ENCODE measurements at regions not wholly inside any gene's neighbourhood (a gene's known extent, or its start where the extent isn't known, plus 50 kb on each side); places are given as distances from the start of the nearest gene placed in this dataset.
"Not testable (repeated sequence)": the region's sequence is repeated elsewhere in the genome, so short reads cannot be mapped to it uniquely, and the experiment has no call there.

GRCh38 chr16:87160234-87160636 lies 157.0 kb downstream of the C16orf95 start:
- DNase-seq: no peak
- Histone ChIP-seq H2AFZ (ENCODE audit: low read depth, low read length) (no peak overlapping the region), H3K4me2 (ENCODE audit: insufficient read depth, low read length) (no peak overlapping the region)

GRCh38 chr16:87160701-87161337 lies 156.4 kb downstream of the C16orf95 start:
- no peak overlapping the region for H3K4me2 ChIP-seq (ENCODE audit: insufficient read depth, low read length)
- no peak for ATAC-seq (ENCODE audit: insufficient read depth, low read depth)

More at GRCh38 chr16:87160234-87160636, 157.0 kb downstream of the C16orf95 start:
- ATAC-seq (ENCODE audit: insufficient read depth, low read depth): no peak
- no peaks in the 10 kb centered on the region for H3K79me2 ChIP-seq (ENCODE audit: insufficient read depth, low read length)
- no peaks in the 10 kb centered on the region for H4K20me1 ChIP-seq (ENCODE audit: insufficient read depth, low read length)
- no peaks in the 10 kb centered on the region for H3K27me3 ChIP-seq (ENCODE audit: insufficient read depth, low read length, poor library complexity)
- H3K27ac ChIP-seq (ENCODE audit: low read length): no peak overlapping the region
- H3K9me3 ChIP-seq (ENCODE audit: insufficient read depth, low read length, severe bottlenecking): no peaks in the 10 kb centered on the region
- H3K36me3 ChIP-seq (ENCODE audit: insufficient read depth, low read length): no peaks in the 10 kb centered on the region
- no peaks in the 10 kb centered on the region for H3K4me1 ChIP-seq (ENCODE audit: insufficient read depth, low read length)
- no peak overlapping the region for H3K9ac ChIP-seq (ENCODE audit: low read depth, low read length)
- TF ChIP-seq EZH2 (IDR thresholded peaks at IDR 0.05; ENCODE audit: borderline replicate concordance, low read depth, low read length, severe bottlenecking) (no peak), CTCF (IDR thresholded peaks at IDR 0.05; ENCODE audit: borderline replicate concordance, extremely low read depth, low read length, poor library complexity, severe bottlenecking) (no peak)
- no peak overlapping the region for H3K4me3 ChIP-seq (ENCODE audit: low read depth in 1 of 2, low read length in 2 of 2)

GRCh38 chr16:87161410-87161809 lies 155.8 kb downstream of the C16orf95 start:
- H4K20me1 ChIP-seq (ENCODE audit: insufficient read depth, low read length); H3K4me1 ChIP-seq (ENCODE audit: insufficient read depth, low read length); H3K36me3 ChIP-seq (ENCODE audit: insufficient read depth, low read length); H3K27me3 ChIP-seq (ENCODE audit: insufficient read depth, low read length, poor library complexity); ATAC-seq (ENCODE audit: insufficient read depth, low read depth); H3K79me2 ChIP-seq (ENCODE audit: insufficient read depth, low read length); H3K4me3 ChIP-seq (ENCODE audit: low read depth in 1 of 2, low read length in 2 of 2); H3K9ac ChIP-seq (ENCODE audit: low read depth, low read length); H3K9me3 ChIP-seq (ENCODE audit: insufficient read depth, low read length, severe bottlenecking); H2AFZ ChIP-seq (ENCODE audit: low read depth, low read length); DNase-seq; H3K27ac ChIP-seq (ENCODE audit: low read length); H3K4me2 ChIP-seq (ENCODE audit: insufficient read depth, low read length): not testable (repeated sequence)

More at GRCh38 chr16:87160701-87161337, 156.4 kb downstream of the C16orf95 start:
- H3K79me2 ChIP-seq (ENCODE audit: insufficient read depth, low read length): no peaks in the 10 kb centered on the region
- no peak overlapping the region for H3K4me3 ChIP-seq (ENCODE audit: low read depth in 1 of 2, low read length in 2 of 2)
- TF ChIP-seq CTCF (IDR thresholded peaks at IDR 0.05; ENCODE audit: borderline replicate concordance, extremely low read depth, low read length, poor library complexity, severe bottlenecking) (no peak), EZH2 (IDR thresholded peaks at IDR 0.05; ENCODE audit: borderline replicate concordance, low read depth, low read length, severe bottlenecking) (no peak)
- no peaks in the 10 kb centered on the region for H3K27me3 ChIP-seq (ENCODE audit: insufficient read depth, low read length, poor library complexity)
- H3K27ac ChIP-seq (ENCODE audit: low read length): no peak overlapping the region
- no peaks in the 10 kb centered on the region for H3K4me1 ChIP-seq (ENCODE audit: insufficient read depth, low read length)
- H3K36me3 ChIP-seq (ENCODE audit: insufficient read depth, low read length): no peaks in the 10 kb centered on the region
- H3K9ac ChIP-seq (ENCODE audit: low read depth, low read length): no peak overlapping the region
- DNase-seq: no peak
- no peaks in the 10 kb centered on the region for H3K9me3 ChIP-seq (ENCODE audit: insufficient read depth, low read length, severe bottlenecking)
- no peak overlapping the region for H2AFZ ChIP-seq (ENCODE audit: low read depth, low read length)
- no peaks in the 10 kb centered on the region for H4K20me1 ChIP-seq (ENCODE audit: insufficient read depth, low read length)

- no peaks in the 10 kb centered on the region for H3K9me3 ChIP-seq (ENCODE audit: insufficient read depth, low read length, severe bottlenecking)
- ATAC-seq (ENCODE audit: insufficient read depth, low read depth): no peak; the same call in 2 of the 3 replicates
- no peak overlapping the region for H3K4me3 ChIP-seq (ENCODE audit: low read depth in 1 of 2, low read length in 2 of 2)
- no peak for DNase-seq
- H2AFZ ChIP-seq (ENCODE audit: low read depth, low read length): no peak overlapping the region
- no peaks in the 10 kb centered on the region for H3K4me1 ChIP-seq (ENCODE audit: insufficient read depth, low read length)
- no peak overlapping the region for H3K9ac ChIP-seq (ENCODE audit: low read depth, low read length)
- H3K79me2 ChIP-seq (ENCODE audit: insufficient read depth, low read length): no peaks in the 10 kb centered on the region
- no peaks in the 10 kb centered on the region for H3K36me3 ChIP-seq (ENCODE audit: insufficient read depth, low read length)
- no peaks in the 10 kb centered on the region for H3K27me3 ChIP-seq (ENCODE audit: insufficient read depth, low read length, poor library complexity)
- TF ChIP-seq EZH2 (IDR thresholded peaks at IDR 0.05; ENCODE audit: borderline replicate concordance, low read depth, low read length, severe bottlenecking): no peak
- TF ChIP-seq CTCF (IDR thresholded peaks at IDR 0.05; ENCODE audit: borderline replicate concordance, extremely low read depth, low read length, poor library complexity, severe bottlenecking): no peak
- H4K20me1 ChIP-seq (ENCODE audit: insufficient read depth, low read length): no peaks in the 10 kb centered on the region
- H3K4me2 ChIP-seq (ENCODE audit: insufficient read depth, low read length): no peak overlapping the region
- no peak overlapping the region for H3K27ac ChIP-seq (ENCODE audit: low read length)
Measured at GRCh38 chr16:87161822-87162676, 155.1 kb downstream of the C16orf95 start.

- not testable (repeated sequence) for H3K36me3 ChIP-seq (ENCODE audit: insufficient read depth, low read length); H3K4me2 ChIP-seq (ENCODE audit: insufficient read depth, low read length); H3K4me3 ChIP-seq (ENCODE audit: low read depth in 1 of 2, low read length in 2 of 2); H3K27me3 ChIP-seq (ENCODE audit: insufficient read depth, low read length, poor library complexity); H3K4me1 ChIP-seq (ENCODE audit: insufficient read depth, low read length); H4K20me1 ChIP-seq (ENCODE audit: insufficient read depth, low read length); ATAC-seq (ENCODE audit: insufficient read depth, low read depth); H3K27ac ChIP-seq (ENCODE audit: low read length); H2AFZ ChIP-seq (ENCODE audit: low read depth, low read length); H3K9ac ChIP-seq (ENCODE audit: low read depth, low read length); DNase-seq; H3K79me2 ChIP-seq (ENCODE audit: insufficient read depth, low read length); H3K9me3 ChIP-seq (ENCODE audit: insufficient read depth, low read length, severe bottlenecking)
Measured at GRCh38 chr16:87162799-87163198, 154.4 kb downstream of the C16orf95 start.
